K562 (cell line): ENCODE measurements at regions not wholly inside any gene's neighbourhood (a gene's known extent, or its start where the extent isn't known, plus 50 kb on each side); places are given as distances from the start of the nearest gene placed in this dataset.

Source experiments
- ATAC-seq: fragments of 200-7000 bp; cut with Tn5 transposase; 3 replicates; pipeline ENCODE4 v1.9.1; 2020; ENCODE audit warnings: moderate library complexity
- BruUV-seq: library from RNA; stranded (reverse); fragments of 400-500 nt; replicated peaks from 2 replicates; lab custom pipeline; 2021; lab: Mats Ljungman, UMichigan
- CTCF ChIA-PET: fragments of 300-600 bp; formaldehyde crosslinking; extraction: SDS; loops from one replicate; lab custom pipeline; 2021; ENCODE audit warnings: low intra/inter-chr PET ratio; lab: Yijun Ruan, JAX
- POLR2A ChIA-PET: fragments of 300-600, 350-650 bp; sonication (Branson Sonifier 250); formaldehyde crosslinking; extraction: SDS; loops from one replicate; lab custom pipeline; 2021; ENCODE audit warnings: antibody characterized with exemption, inconsistent platforms; lab: Yijun Ruan, JAX
- DNase-seq, 4 experiments: peaks; one replicate each; pipeline versions ENCODE4 v3.0.0 to v3.0.0-alpha.2; 2011 to 2018; ENCODE audit warnings: low spot score in 3 of 4, mixed read lengths in 3 of 4; ENCODE audit errors: extremely low read depth in 1 of 4
- FAIRE-seq: peaks from 2 replicates; lab custom pipeline; 2011; peaks lifted over from hg19 to GRCh38; lab: Jason Lieb, UNC
- H2AFZ ChIP-seq: 2 replicates; pipeline ENCODE4 v1.6.0; 2011; ENCODE audit warnings: low read depth, low read length, control low read depth, inconsistent platforms
- H3K27ac ChIP-seq: fragments of 200-600 bp; 3 replicates; pipeline ENCODE4 v1.8.0; 2011; ENCODE audit warnings: low read depth, mild to moderate bottlenecking, control low read depth, inconsistent platforms, low read length, moderate library complexity, mixed read lengths; ENCODE audit errors: extremely low read depth
- H3K27me3 ChIP-seq, 2 experiments: fragments of 300-600 bp in 1 of 2; 2 replicates in 1 of 2; 3 replicates in 1 of 2; pipeline versions ENCODE4 v1.6.0 to v1.8.0; 2011; ENCODE audit warnings: inconsistent platforms in 2 of 2, low read length in 2 of 2, mild to moderate bottlenecking in 1 of 2, mixed read lengths in 1 of 2, moderate library complexity in 1 of 2; ENCODE audit not compliant: control insufficient read depth in 2 of 2, insufficient read depth in 2 of 2
- H3K36me3 ChIP-seq: fragments of 300-600 bp; 3 replicates; pipeline ENCODE4 v1.8.0; 2011; ENCODE audit warnings: mild to moderate bottlenecking, low read length, inconsistent platforms; ENCODE audit not compliant: control insufficient read depth, insufficient read depth
- H3K4me1 ChIP-seq, 2 experiments: fragments of 200-600 bp in 1 of 2; replicated peaks in 1 of 2; 2 replicates in 1 of 2; 3 replicates in 1 of 2; pipeline versions ENCODE4 v1.5.1 to v1.8.0; 2011; ENCODE audit warnings: inconsistent platforms in 2 of 2, low read length in 2 of 2, mild to moderate bottlenecking in 1 of 2, mixed read lengths in 1 of 2, moderate library complexity in 1 of 2; ENCODE audit not compliant: control insufficient read depth in 2 of 2, insufficient read depth in 2 of 2
- H3K4me2 ChIP-seq: 2 replicates; pipeline ENCODE4 v1.6.1; 2011; ENCODE audit warnings: low read length, control low read depth, inconsistent platforms, mixed read lengths; ENCODE audit not compliant: insufficient read depth
- H3K4me3 ChIP-seq: fragments of 200-600 bp; sonication (generic), shearing (Covaris generic); 2 replicates; pipeline ENCODE4 v1.5.1; 2016; ENCODE audit warnings: control low read depth, inconsistent platforms
- H3K79me2 ChIP-seq: fragments of 200-600 bp; 3 replicates; pipeline ENCODE4 v1.8.0; 2011; ENCODE audit warnings: low read length, inconsistent platforms; ENCODE audit not compliant: control insufficient read depth, insufficient read depth
- H3K9ac ChIP-seq, 2 experiments: 2 replicates each; pipeline versions ENCODE4 v1.6.0 to v1.6.1; 2011; ENCODE audit warnings: low read depth in 2 of 2, low read length in 2 of 2, control low read depth in 1 of 2, inconsistent platforms in 1 of 2, mild to moderate bottlenecking in 1 of 2, mixed read lengths in 1 of 2; ENCODE audit not compliant: insufficient read depth in 1 of 2
- H3K9me1 ChIP-seq: one replicate; pipeline ENCODE4 v1.6.0; 2011; ENCODE audit warnings: inconsistent platforms, mild to moderate bottlenecking, low read length, moderate library complexity; ENCODE audit not compliant: control insufficient read depth, insufficient read depth
- H3K9me3 ChIP-seq: replicated peaks from 2 replicates; pipeline ENCODE4 v1.5.1; 2011; ENCODE audit warnings: low read depth, low read length, inconsistent platforms; ENCODE audit not compliant: control insufficient read depth, insufficient read depth
- H4K20me1 ChIP-seq: replicated peaks from 2 replicates; pipeline ENCODE4 v1.6.1; 2011; ENCODE audit warnings: low read length, inconsistent platforms, mixed read lengths; ENCODE audit not compliant: control insufficient read depth, insufficient read depth
- MTA1 ChIP-seq: fragments of 450-650 bp; IDR thresholded peaks from 2 replicates; pipeline ENCODE4 v1.6.1; 2017; ENCODE audit warnings: borderline replicate concordance
- POLR2B ChIP-seq: fragments of 450-650 bp; IDR thresholded peaks from 2 replicates; pipeline ENCODE4 v1.6.1; 2018; ENCODE audit warnings: low read depth; ENCODE audit not compliant: partially characterized antibody
- ZNF561 ChIP-seq: fragments of 450-650 bp; formaldehyde crosslinking; conservative IDR thresholded peaks from 2 replicates; pipeline ENCODE4 v1.4.0; 2020; ENCODE audit warnings: mild to moderate bottlenecking, moderate library complexity
- in situ Hi-C: fragments of 300-500 bp; cut with MboI; formaldehyde crosslinking; loops from 4 replicates; pipeline ENCODE4 v1.15.0; 2018; ENCODE audit warnings: inconsistent platforms, mixed read lengths
- intact Hi-C: fragments of 100-400 bp; cut with micrococcal nuclease; formaldehyde crosslinking; loops from 2 replicates; pipeline ENCODE4 v1.14.2; 2022
- TF ChIP-seq, protein P1 (sequence below): fragments of 450-650 bp; IDR thresholded peaks from 2 replicates; pipeline ENCODE4 v1.7.1; 2018; ENCODE audit warnings: mild to moderate bottlenecking, low read depth; ENCODE audit not compliant: partially characterized antibody

DNA sequence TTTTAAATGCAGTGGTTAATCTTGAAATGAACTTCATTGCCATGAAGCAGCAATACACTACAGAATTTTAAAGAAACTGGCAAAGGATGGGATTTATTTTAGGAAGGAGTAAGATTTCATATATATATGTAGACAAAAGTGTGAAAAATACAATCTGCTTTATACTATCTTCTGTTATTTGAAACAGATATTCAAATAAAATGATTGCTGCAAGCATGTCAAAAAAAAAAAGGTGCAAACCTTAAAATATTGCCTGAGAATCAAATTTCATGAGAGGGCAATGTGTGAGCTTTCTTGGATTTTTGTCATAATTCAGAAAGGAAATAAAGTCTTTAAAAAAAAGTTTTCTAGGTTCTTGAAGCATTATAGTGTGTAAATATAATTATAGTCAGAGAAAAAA lies 705.0 kb upstream of the CDH10 start:
- no peak overlapping the region for H3K9ac ChIP-seq
- H3K27me3 ChIP-seq = no peaks in the 10 kb centered on the region
- ATAC-seq (no peak), DNase-seq (no peak), FAIRE-seq (no peak)
- no peak overlapping the region for H3K4me3 ChIP-seq
- no peak overlapping the region for H2AFZ ChIP-seq
- no peak for TF ChIP-seq MTA1
- TF ChIP-seq, protein P1, sequence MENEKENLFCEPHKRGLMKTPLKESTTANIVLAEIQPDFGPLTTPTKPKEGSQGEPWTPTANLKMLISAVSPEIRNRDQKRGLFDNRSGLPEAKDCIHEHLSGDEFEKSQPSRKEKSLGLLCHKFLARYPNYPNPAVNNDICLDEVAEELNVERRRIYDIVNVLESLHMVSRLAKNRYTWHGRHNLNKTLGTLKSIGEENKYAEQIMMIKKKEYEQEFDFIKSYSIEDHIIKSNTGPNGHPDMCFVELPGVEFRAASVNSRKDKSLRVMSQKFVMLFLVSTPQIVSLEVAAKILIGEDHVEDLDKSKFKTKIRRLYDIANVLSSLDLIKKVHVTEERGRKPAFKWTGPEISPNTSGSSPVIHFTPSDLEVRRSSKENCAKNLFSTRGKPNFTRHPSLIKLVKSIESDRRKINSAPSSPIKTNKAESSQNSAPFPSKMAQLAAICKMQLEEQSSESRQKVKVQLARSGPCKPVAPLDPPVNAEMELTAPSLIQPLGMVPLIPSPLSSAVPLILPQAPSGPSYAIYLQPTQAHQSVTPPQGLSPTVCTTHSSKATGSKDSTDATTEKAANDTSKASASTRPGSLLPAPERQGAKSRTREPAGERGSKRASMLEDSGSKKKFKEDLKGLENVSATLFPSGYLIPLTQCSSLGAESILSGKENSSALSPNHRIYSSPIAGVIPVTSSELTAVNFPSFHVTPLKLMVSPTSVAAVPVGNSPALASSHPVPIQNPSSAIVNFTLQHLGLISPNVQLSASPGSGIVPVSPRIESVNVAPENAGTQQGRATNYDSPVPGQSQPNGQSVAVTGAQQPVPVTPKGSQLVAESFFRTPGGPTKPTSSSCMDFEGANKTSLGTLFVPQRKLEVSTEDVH = no peak
- no peak for TF ChIP-seq POLR2B
- no peak for TF ChIP-seq ZNF561 (CRISPR knock-in tag)
- no peaks in the 10 kb centered on the region for H3K9me1 ChIP-seq
- H3K36me3 ChIP-seq = no peaks in the 10 kb centered on the region
- in situ Hi-C loops (no loop called here), intact Hi-C loops (no loop called here)
- no TSS peak for BruUV-seq
- H3K9me3 ChIP-seq = no peaks in the 10 kb centered on the region; the same call in 1 of the 2 replicates
- CTCF ChIA-PET = no interaction called here
- H3K4me1 ChIP-seq = no peaks in the 10 kb centered on the region
- no peak overlapping the region for H3K27ac ChIP-seq
- no peak overlapping the region for H3K4me2 ChIP-seq
- H4K20me1 ChIP-seq = no peaks in the 10 kb centered on the region
- POLR2A ChIA-PET = no interaction called here
- no peaks in the 10 kb centered on the region for H3K79me2 ChIP-seq
